Femur (tissue), 1 donor: ENCODE measurements at regions not wholly inside any gene's neighbourhood (a gene's known extent, or its start where the extent isn't known, plus 50 kb on each side); places are given as distances from the start of the nearest gene placed in this dataset.
"Not testable (repeated sequence)": the region's sequence is repeated elsewhere in the genome, so short reads cannot be mapped to it uniquely, and the experiment has no call there.

Source experiments
- DNase-seq: peaks from one replicate; pipeline ENCODE4 v3.0.0-alpha.2; 2017

GRCh38 chr10:130492266-130492934 lies 356.2 kb downstream of the GLRX3 start:
- no peak for DNase-seq

DNA sequence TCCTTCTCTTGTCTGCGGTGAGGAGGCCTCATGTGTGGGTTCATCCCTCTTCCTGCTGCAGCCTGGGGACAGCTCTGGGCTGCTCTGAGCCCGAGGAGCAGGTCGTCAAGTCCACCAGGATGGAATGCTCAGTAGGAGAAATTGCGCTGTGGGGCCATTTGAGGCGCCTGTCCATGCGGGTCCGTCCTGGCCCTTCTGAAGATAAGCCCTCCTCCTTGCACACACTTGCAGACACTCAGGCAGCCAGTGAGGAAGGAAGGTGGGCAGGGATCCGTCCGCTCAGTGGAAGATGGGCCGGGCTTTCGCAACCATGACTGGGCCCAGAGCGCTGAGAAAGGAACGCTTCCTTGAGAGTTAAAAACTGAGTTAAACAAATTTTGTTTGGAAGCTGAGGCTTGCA lies 356.8 kb downstream of the GLRX3 start:
- DNase-seq: no peak

- DNase-seq: peak; percentile 31
Observed at GRCh38 chr10:130493446-130494145, 357.4 kb downstream of the GLRX3 start.

DNA sequence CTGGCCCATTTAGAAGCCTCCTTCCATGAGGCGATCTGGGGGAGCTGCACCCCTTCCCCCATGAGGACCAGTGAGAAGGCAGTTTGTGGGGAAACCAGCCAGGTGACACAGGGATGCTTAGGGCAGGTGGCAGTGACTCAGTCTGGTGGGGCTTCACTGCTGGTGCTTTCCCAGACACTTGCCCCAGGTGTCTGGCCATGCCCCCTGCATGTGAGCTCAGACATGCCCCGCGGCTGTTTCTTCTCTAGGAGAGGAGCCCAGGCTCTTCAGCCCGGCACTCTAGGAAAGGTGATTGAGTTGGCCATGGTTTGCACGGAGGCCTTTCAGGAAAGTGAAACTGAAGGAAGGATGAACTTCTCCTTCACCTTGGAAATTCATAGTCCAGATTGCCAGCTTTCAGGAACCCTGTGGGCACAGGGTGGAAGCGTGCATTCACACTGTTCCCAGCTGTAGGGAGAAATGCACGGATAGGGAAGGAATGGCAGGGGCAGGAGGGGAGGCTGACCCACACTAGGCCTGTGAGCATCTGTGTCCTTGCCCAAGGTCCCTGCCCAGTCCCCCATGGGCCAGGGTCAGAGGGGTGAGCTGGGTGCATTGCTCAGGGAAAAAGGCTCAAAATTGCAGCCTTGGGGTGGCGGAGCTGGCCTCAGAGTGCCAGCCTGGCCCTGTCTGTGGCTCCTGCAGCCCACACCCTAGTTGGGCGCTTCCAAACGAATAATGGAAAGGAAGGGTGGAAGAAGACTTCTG lies 359.1 kb downstream of the GLRX3 start:
- DNase-seq: no peak

DNA sequence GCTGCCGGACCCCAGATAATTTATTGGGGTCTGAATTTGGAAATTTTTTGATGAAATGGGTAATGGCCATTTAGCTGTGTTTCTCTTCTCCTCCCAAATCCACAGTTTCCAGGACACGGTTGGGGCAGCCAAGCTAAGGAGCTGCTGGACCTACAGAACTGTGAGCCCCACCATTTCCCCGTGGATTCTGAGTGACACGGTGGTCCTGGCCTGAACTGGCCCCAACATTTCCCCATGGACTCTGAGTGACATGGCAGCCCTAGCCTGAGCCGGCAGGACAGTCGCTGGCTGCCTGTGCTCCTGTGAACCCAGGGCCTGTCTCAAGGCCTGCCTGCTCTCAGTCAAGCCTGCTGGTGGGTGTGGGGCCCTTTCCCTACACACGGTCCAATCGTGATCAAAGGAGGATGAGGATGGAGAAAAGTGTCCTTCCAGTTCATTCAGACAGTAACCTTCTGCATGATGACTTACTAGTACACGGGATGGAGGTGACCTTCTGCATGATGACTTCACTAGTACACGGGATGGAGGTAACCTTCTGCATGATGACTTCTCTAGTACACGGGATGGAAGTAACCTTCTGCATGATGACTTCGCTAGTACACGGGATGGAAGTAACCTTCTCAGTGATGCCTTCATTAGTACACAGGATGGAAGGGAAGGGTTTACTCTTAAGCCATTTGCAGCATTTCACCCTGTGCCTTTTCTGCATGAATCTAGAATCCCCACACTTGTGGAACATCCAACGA lies 359.9 kb downstream of the GLRX3 start:
- DNase-seq: no peak

DNA sequence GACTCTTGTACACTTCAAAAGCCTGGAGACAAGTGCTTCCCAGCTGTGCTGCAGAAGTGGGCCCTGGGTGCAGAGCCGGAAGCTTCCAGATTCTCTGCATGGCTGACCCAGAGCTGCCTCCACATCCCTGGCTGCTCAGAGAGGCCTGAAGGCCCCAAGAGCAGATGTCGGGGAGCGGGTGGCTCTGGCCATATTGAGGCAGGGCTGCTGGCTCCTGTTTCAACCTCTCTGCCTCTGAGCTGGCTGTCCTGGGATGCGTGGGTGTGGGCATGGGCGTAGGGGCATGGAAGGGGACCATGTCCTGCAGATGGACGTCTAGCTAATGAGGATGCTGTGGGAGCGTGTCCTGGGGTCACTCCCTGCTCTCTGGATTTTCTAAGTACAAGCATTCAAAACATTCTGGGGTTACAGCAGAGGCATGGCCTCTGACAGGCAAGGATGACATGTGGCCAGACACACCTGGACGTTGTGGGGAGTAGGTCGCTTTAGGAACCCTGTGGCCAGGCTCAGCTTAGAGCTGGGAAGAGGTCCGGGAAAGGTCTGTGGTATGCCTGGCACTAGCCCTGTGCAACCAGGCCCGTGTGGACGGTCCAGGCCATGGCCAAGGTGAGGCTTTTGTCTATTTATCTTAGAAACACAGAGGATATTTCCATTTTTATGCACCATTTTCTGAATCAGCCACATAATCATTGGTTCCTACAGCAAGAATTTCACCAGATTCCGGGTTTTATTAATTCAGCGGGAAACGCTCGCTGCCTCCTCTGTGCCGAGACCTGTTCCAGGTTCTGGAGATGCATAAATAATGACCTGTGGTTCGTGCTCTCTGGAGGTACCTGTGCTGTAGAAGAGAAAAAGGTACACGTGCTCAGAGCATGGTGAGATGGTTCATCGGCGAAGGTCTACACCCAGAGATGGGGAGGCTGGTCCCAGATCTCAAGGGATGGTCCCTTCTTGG lies 361.1 kb downstream of the GLRX3 start:
- peak; percentile 6 for DNase-seq

- DNase-seq: peak; percentile 3
Observed at GRCh38 chr10:130498042-130498441, 361.9 kb downstream of the GLRX3 start.

- DNase-seq: peak; percentile 8
Observed at GRCh38 chr10:130498934-130499333, 362.7 kb downstream of the GLRX3 start.

- peak; percentile 2 for DNase-seq
Observed at GRCh38 chr10:130499541-130499940, 363.4 kb downstream of the GLRX3 start.

- DNase-seq: peak; percentile 3
Observed at GRCh38 chr10:130500261-130501000, 364.2 kb downstream of the GLRX3 start.

DNA sequence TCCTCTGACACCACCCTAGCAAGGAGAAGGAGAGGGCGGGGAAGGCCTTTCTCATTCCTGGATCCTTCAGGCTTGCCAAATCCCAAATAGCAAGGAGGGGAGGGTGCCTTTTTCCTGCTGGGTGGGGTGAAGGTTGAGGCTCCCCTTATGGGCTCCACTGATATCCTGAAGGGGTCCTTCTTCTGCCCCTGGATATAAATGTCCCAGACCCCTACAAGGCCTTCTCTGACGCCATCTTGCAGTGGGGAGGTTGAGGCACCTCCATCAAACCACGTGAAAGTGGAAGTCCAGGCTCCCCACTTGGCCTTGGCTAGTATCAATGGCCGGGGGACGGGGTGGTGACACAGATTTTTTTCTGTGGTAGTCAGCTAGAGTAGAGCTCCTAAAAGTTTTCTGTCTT lies 371.3 kb downstream of the GLRX3 start:
- DNase-seq: no peak

- DNase-seq: no peak
Observed at GRCh38 chr10:130509881-130510689, 373.9 kb downstream of the GLRX3 start.

DNA sequence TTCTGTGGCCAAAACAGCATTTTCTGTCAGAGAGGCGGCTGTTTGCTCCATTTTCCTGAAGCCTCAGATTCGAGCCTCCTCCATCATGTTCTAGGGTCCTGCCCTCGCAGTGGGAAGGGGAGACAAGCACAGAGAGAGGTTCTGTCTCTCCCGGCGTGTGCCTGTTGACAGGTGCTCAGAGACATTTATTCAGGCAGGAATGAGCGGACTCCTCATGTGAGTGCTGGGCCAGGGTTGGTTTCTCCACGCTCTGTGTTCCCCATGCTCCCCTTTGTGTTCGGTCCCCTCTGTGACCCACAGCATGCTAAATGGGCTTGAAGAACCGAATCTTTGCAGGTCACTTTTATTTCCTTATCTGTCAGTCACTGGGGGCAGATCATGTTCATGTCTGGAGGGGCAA lies 374.6 kb downstream of the GLRX3 start:
- no peak for DNase-seq

- no peak for DNase-seq
Observed at GRCh38 chr10:130511766-130512165, 375.6 kb downstream of the GLRX3 start.

DNA sequence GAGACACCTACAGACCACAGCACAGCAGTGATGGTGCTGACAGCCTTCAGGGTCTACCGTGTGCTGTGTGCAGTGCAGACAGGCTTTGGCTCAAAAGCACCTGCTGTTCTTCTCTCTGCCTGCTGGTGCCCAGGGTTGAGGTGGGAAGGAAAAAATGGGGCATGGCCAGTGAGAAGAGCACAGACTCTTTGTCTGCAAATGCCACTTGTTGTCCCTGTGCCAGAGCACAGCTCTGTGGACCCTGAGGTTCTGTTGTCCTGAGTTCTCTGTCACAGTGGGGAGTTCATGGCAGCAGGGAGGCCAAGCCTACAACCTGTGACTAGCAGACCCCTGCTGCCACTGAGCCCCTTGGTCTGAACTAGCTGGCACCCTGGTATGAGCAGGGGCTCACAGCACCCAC lies 376.7 kb downstream of the GLRX3 start:
- DNase-seq: no peak

GRCh38 chr10:130513686-130514476 lies 377.7 kb downstream of the GLRX3 start:
- no peak for DNase-seq

DNA sequence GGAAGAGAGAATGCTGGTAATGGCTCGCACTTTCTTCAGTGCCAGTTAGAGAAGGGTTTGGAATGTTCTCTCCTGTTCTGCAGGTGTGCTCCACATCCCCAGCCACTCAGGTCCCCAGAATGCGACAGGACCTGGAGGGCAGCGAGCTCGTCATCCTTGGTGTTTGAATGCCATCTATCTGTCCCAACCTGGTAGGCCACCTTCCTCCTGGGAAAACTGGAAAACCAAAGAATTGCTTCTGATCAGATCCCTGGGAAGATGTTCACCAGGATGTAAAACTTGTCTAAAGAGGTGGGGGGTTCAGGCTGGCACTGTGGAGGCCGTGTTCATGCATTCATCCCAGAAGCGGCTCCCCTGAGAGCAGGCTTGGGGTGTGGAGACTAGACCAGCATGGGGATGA lies 379.5 kb downstream of the GLRX3 start:
- no peak for DNase-seq

- DNase-seq: no peak
Observed at GRCh38 chr10:130516141-130516735, 380.0 kb downstream of the GLRX3 start.

GRCh38 chr10:130518921-130519320 lies 382.7 kb downstream of the GLRX3 start:
- not testable (repeated sequence) for DNase-seq
